ENCODE measurements at regions not wholly inside any gene's neighbourhood (a gene's known extent, or its start where the extent isn't known, plus 50 kb on each side); places are given as distances from the start of the nearest gene placed in this dataset.
"Not testable (repeated sequence)": the region's sequence is repeated elsewhere in the genome, so short reads cannot be mapped to it uniquely, and the experiment has no call there.

DNA sequence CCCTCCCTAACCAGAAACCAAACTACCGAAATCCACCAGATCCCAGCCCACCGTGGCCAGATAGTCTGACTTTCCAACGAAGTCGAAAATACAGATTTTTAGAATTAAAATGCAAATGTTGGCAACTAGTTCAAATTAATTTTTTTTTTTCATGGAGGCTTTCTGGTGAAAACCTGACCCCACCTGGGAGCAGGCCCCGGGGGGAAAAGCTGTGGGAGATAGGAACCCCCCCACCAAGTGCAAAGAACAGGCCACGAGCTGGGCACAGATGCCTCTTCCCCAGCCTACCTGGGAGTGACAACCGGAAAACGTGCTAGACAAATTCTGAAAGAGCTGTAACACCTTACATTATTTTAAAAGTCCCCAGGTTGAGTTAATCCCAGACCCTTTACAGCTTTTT is 333.8 kb downstream of the PREX1 start:
- Mint-ChIP-seq H3K4me1 (ENCODE audit: low read depth) (no peaks in the 10 kb centered on the region), H3K4me3 (no peak overlapping the region), H3K36me3 (ENCODE audit: low read depth) (no peaks in the 10 kb centered on the region), H3K27ac (no peak overlapping the region), H3K9me3 (no peaks in the 10 kb centered on the region), H3K27me3 (no peaks in the 10 kb centered on the region)
- ChIA-PET CTCF (no interaction called here), POLR2A (no interaction called here)
- TF ChIP-seq, protein P1, sequence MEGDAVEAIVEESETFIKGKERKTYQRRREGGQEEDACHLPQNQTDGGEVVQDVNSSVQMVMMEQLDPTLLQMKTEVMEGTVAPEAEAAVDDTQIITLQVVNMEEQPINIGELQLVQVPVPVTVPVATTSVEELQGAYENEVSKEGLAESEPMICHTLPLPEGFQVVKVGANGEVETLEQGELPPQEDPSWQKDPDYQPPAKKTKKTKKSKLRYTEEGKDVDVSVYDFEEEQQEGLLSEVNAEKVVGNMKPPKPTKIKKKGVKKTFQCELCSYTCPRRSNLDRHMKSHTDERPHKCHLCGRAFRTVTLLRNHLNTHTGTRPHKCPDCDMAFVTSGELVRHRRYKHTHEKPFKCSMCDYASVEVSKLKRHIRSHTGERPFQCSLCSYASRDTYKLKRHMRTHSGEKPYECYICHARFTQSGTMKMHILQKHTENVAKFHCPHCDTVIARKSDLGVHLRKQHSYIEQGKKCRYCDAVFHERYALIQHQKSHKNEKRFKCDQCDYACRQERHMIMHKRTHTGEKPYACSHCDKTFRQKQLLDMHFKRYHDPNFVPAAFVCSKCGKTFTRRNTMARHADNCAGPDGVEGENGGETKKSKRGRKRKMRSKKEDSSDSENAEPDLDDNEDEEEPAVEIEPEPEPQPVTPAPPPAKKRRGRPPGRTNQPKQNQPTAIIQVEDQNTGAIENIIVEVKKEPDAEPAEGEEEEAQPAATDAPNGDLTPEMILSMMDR (IDR thresholded peaks at IDR 0.05): no peak
- ATAC-seq (no peak), DNase-seq (no peak)
- intact Hi-C loops (cut with micrococcal nuclease): no loop called here

GRCh38 chr20:48493331-48493730 is 334.5 kb downstream of the PREX1 start:
- H3K4me1 Mint-ChIP-seq (ENCODE audit: low read depth); H3K36me3 Mint-ChIP-seq (ENCODE audit: low read depth); H3K27me3 Mint-ChIP-seq; H3K27ac Mint-ChIP-seq; ATAC-seq; POLR2A ChIA-PET; intact Hi-C loops (cut with micrococcal nuclease); DNase-seq; H3K4me3 Mint-ChIP-seq; CTCF ChIA-PET; H3K9me3 Mint-ChIP-seq: not testable (repeated sequence)

GRCh38 chr20:48492715-48493070 is 335.1 kb downstream of the PREX1 start:
- intact Hi-C loops (cut with micrococcal nuclease): no loop called here
- H3K4me3 Mint-ChIP-seq: no peak overlapping the region
- ATAC-seq (no peak), DNase-seq (no peak)
- H3K4me1 Mint-ChIP-seq (ENCODE audit: low read depth): no peaks in the 10 kb centered on the region
- CTCF ChIA-PET: no interaction called here
- no peaks in the 10 kb centered on the region for H3K9me3 Mint-ChIP-seq
- POLR2A ChIA-PET: no interaction called here
- H3K36me3 Mint-ChIP-seq (ENCODE audit: low read depth): no peaks in the 10 kb centered on the region
- no peaks in the 10 kb centered on the region for H3K27me3 Mint-ChIP-seq
- TF ChIP-seq, protein P1 (IDR thresholded peaks at IDR 0.05): no peak
- H3K27ac Mint-ChIP-seq: no peak overlapping the region

DNA sequence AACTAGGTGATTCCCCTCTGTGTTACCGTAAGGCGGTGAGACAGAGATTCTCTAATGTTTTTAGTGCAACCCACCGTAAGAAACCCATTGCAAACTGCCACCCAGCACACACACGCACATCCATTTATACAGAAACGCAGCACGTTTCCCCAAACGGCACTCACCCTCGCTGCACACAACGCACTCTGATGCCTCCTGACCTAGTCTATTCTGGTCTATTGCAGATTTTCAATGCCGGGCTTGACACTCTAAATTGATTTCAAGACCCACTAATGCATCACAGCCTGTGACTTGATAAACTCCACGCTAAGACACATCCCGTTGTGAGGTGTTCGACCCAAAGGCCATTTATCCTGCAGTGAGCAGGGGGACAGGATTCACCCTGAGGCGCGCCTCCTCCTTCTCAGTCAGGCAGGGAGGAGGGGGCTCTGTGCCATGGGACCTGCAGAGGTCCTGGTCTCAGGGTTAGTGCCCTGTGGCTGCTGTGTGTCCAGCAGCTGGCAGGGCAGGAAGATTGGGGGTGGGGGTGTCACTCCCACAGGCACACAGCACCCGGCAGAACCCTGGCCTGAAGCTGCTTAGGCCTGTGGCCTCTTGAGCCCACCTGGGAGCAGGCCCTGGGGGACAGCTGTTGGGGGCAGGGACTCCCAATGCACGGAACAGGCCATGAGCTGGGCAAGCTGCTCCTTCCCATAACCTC is 335.6 kb downstream of the PREX1 start:
- no peaks in the 10 kb centered on the region for H3K9me3 Mint-ChIP-seq
- no peaks in the 10 kb centered on the region for H3K36me3 Mint-ChIP-seq (ENCODE audit: low read depth)
- no peak for DNase-seq
- H3K27me3 Mint-ChIP-seq: no peaks in the 10 kb centered on the region
- no peak overlapping the region for H3K27ac Mint-ChIP-seq
- POLR2A ChIA-PET: no interaction called here
- CTCF ChIA-PET: no interaction called here
- no peaks in the 10 kb centered on the region for H3K4me1 Mint-ChIP-seq (ENCODE audit: low read depth)
- H3K4me3 Mint-ChIP-seq: no peak overlapping the region
- no peak for ATAC-seq
- TF ChIP-seq, protein P1 (IDR thresholded peaks at IDR 0.05): no peak
- intact Hi-C loops (cut with micrococcal nuclease): no loop called here

DNA sequence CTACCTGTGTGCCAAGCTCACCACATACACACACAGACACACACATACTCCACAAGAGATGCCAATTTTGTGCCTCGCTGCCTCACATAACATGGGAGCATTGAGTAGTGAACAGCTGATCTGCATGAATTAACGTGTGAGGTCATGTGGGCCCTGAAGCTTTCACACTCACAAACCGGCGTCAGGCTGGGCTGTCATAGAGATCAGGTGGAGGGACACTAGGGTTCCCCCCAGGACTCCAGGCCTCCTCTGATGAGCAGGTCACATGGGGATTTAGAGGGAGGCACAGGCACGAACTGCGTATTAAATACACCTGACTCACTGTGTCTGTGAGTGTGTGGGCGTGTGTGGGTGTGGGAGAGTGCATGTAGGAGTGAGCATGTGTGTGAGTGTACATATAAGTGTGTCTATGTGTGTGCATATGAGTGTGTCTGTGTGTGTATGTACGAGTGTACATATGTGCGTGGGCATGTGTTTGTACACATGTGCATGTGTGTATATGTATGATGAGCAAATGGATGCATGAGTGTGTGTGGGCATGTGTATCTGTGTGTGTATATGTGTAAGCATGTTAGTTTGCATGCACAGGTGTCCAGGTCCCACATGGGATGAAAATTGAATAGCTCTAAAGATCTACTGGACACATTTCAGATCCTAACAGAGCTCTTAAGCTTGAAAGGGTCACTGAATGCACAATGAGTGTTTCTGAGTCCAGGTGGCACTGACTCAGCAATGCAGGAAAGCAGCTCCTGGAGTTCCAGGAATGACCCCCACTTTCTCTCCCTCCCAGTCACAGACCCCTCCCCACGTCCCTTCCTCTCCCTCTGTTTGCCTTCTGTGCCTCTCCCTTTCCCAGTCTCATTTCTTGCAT is 336.6 kb downstream of the PREX1 start:
- Mint-ChIP-seq H3K27ac (no peak overlapping the region), H3K4me1 (ENCODE audit: low read depth) (no peaks in the 10 kb centered on the region), H3K36me3 (ENCODE audit: low read depth) (no peaks in the 10 kb centered on the region), H3K27me3 (peaks cover 2% of the 10 kb centered on the region), H3K4me3 (no peak overlapping the region), H3K9me3 (no peaks in the 10 kb centered on the region)
- DNase-seq (no peak), ATAC-seq (no peak)
- CTCF ChIA-PET: no interaction called here
- POLR2A ChIA-PET: no interaction called here
- intact Hi-C loops (cut with micrococcal nuclease): no loop called here
- TF ChIP-seq, protein P1 (IDR thresholded peaks at IDR 0.05): no peak

- H3K36me3 Mint-ChIP-seq (ENCODE audit: low read depth); POLR2A ChIA-PET; H3K27ac Mint-ChIP-seq; H3K9me3 Mint-ChIP-seq; DNase-seq; ATAC-seq; CTCF ChIA-PET; H3K27me3 Mint-ChIP-seq; H3K4me3 Mint-ChIP-seq; intact Hi-C loops (cut with micrococcal nuclease); H3K4me1 Mint-ChIP-seq (ENCODE audit: low read depth): not testable (repeated sequence)
Measured at GRCh38 chr20:48490341-48490740, 337.5 kb downstream of the PREX1 start.
